K562 (cell line): ENCODE measurements at regions not wholly inside any gene's neighbourhood (a gene's known extent, or its start where the extent isn't known, plus 50 kb on each side); places are given as distances from the start of the nearest gene placed in this dataset.

ENCODE experiments used
- ATAC-seq: fragments of 200-7000 bp; cut with Tn5 transposase; 3 replicates; pipeline ENCODE4 v1.9.1; 2020; ENCODE audit warnings: moderate library complexity
- BruUV-seq: library from RNA; stranded (reverse); fragments of 400-500 nt; replicated peaks from 2 replicates; lab custom pipeline; 2021; lab: Mats Ljungman, UMichigan
- CTCF ChIA-PET: fragments of 300-600 bp; formaldehyde crosslinking; extraction: SDS; loops from one replicate; lab custom pipeline; 2021; ENCODE audit warnings: low intra/inter-chr PET ratio; lab: Yijun Ruan, JAX
- POLR2A ChIA-PET: fragments of 300-600, 350-650 bp; sonication (Branson Sonifier 250); formaldehyde crosslinking; extraction: SDS; loops from one replicate; lab custom pipeline; 2021; ENCODE audit warnings: antibody characterized with exemption, inconsistent platforms; lab: Yijun Ruan, JAX
- DNase-seq, 4 experiments: peaks; one replicate each; pipeline versions ENCODE4 v3.0.0 to v3.0.0-alpha.2; 2011 to 2018; ENCODE audit warnings: low spot score in 3 of 4, mixed read lengths in 3 of 4; ENCODE audit errors: extremely low read depth in 1 of 4
- FAIRE-seq: peaks from 2 replicates; lab custom pipeline; 2011; peaks lifted over from hg19 to GRCh38; lab: Jason Lieb, UNC
- H2AFZ ChIP-seq: 2 replicates; pipeline ENCODE4 v1.6.0; 2011; ENCODE audit warnings: low read depth, low read length, control low read depth, inconsistent platforms
- H3K27ac ChIP-seq: fragments of 200-600 bp; 3 replicates; pipeline ENCODE4 v1.8.0; 2011; ENCODE audit warnings: low read depth, mild to moderate bottlenecking, control low read depth, inconsistent platforms, low read length, moderate library complexity, mixed read lengths; ENCODE audit errors: extremely low read depth
- H3K27me3 ChIP-seq, 2 experiments: fragments of 300-600 bp in 1 of 2; 2 replicates in 1 of 2; 3 replicates in 1 of 2; pipeline versions ENCODE4 v1.6.0 to v1.8.0; 2011; ENCODE audit warnings: inconsistent platforms in 2 of 2, low read length in 2 of 2, mild to moderate bottlenecking in 1 of 2, mixed read lengths in 1 of 2, moderate library complexity in 1 of 2; ENCODE audit not compliant: control insufficient read depth in 2 of 2, insufficient read depth in 2 of 2
- H3K36me3 ChIP-seq: fragments of 300-600 bp; 3 replicates; pipeline ENCODE4 v1.8.0; 2011; ENCODE audit warnings: mild to moderate bottlenecking, low read length, inconsistent platforms; ENCODE audit not compliant: control insufficient read depth, insufficient read depth
- H3K4me1 ChIP-seq, 2 experiments: fragments of 200-600 bp in 1 of 2; replicated peaks in 1 of 2; 2 replicates in 1 of 2; 3 replicates in 1 of 2; pipeline versions ENCODE4 v1.5.1 to v1.8.0; 2011; ENCODE audit warnings: inconsistent platforms in 2 of 2, low read length in 2 of 2, mild to moderate bottlenecking in 1 of 2, mixed read lengths in 1 of 2, moderate library complexity in 1 of 2; ENCODE audit not compliant: control insufficient read depth in 2 of 2, insufficient read depth in 2 of 2
- H3K4me2 ChIP-seq: 2 replicates; pipeline ENCODE4 v1.6.1; 2011; ENCODE audit warnings: low read length, control low read depth, inconsistent platforms, mixed read lengths; ENCODE audit not compliant: insufficient read depth
- H3K4me3 ChIP-seq: fragments of 200-600 bp; sonication (generic), shearing (Covaris generic); 2 replicates; pipeline ENCODE4 v1.5.1; 2016; ENCODE audit warnings: control low read depth, inconsistent platforms
- H3K79me2 ChIP-seq: fragments of 200-600 bp; 3 replicates; pipeline ENCODE4 v1.8.0; 2011; ENCODE audit warnings: low read length, inconsistent platforms; ENCODE audit not compliant: control insufficient read depth, insufficient read depth
- H3K9ac ChIP-seq, 2 experiments: 2 replicates each; pipeline versions ENCODE4 v1.6.0 to v1.6.1; 2011; ENCODE audit warnings: low read depth in 2 of 2, low read length in 2 of 2, control low read depth in 1 of 2, inconsistent platforms in 1 of 2, mild to moderate bottlenecking in 1 of 2, mixed read lengths in 1 of 2; ENCODE audit not compliant: insufficient read depth in 1 of 2
- H3K9me1 ChIP-seq: one replicate; pipeline ENCODE4 v1.6.0; 2011; ENCODE audit warnings: inconsistent platforms, mild to moderate bottlenecking, low read length, moderate library complexity; ENCODE audit not compliant: control insufficient read depth, insufficient read depth
- H3K9me3 ChIP-seq: replicated peaks from 2 replicates; pipeline ENCODE4 v1.5.1; 2011; ENCODE audit warnings: low read depth, low read length, inconsistent platforms; ENCODE audit not compliant: control insufficient read depth, insufficient read depth
- H4K20me1 ChIP-seq: replicated peaks from 2 replicates; pipeline ENCODE4 v1.6.1; 2011; ENCODE audit warnings: low read length, inconsistent platforms, mixed read lengths; ENCODE audit not compliant: control insufficient read depth, insufficient read depth
- CAMTA2 ChIP-seq: fragments of 250-450 bp; sonication (Bioruptor Pico); conservative IDR thresholded peaks from 2 replicates; pipeline ENCODE4 v1.5.1; 2022
- COPS2 ChIP-seq: fragments of 450-650 bp; conservative IDR thresholded peaks from 2 replicates; pipeline ENCODE4 v1.6.1; 2016; ENCODE audit warnings: mild to moderate bottlenecking, moderate library complexity
- DIDO1 ChIP-seq: fragments of 450-650 bp; IDR thresholded peaks from 2 replicates; pipeline ENCODE4 v1.6.1; 2016; ENCODE audit warnings: low read depth, missing biosample characterization, missing genetic modification characterization
- DPF2 ChIP-seq: fragments of 450-650 bp; IDR thresholded peaks from 2 replicates; pipeline ENCODE4 v1.6.1; 2016
- GATAD2B ChIP-seq: fragments of 450-650 bp; IDR thresholded peaks from 2 replicates; pipeline ENCODE4 v1.6.1; 2017; ENCODE audit warnings: mild to moderate bottlenecking, borderline replicate concordance
- NFYB ChIP-seq: IDR thresholded peaks from 2 replicates; pipeline ENCODE4 v1.6.1; 2011; ENCODE audit warnings: mild to moderate bottlenecking, moderate library complexity; ENCODE audit not compliant: insufficient read length; ENCODE audit errors: extremely low read depth
- PHF21A ChIP-seq: fragments of 450-650 bp; IDR thresholded peaks from 2 replicates; pipeline ENCODE4 v1.6.1; 2017; ENCODE audit warnings: low read depth, borderline replicate concordance
- PHTF2 ChIP-seq: fragments of 250-450 bp; sonication (Bioruptor Pico); IDR thresholded peaks from 2 replicates; pipeline ENCODE4 v1.5.0; 2021; ENCODE audit warnings: mild to moderate bottlenecking
- POLR2AphosphoS5 ChIP-seq: IDR thresholded peaks from 2 replicates; pipeline ENCODE4 v1.6.1; 2011; ENCODE audit warnings: mild to moderate bottlenecking, low read depth, low read length, moderate library complexity; ENCODE audit not compliant: control insufficient read depth, insufficient read depth
- SNRNP70 ChIP-seq: fragments of 200-400 bp; formaldehyde crosslinking; optimal IDR thresholded peaks from 2 replicates; pipeline ENCODE3; 2017; ENCODE audit warnings: low read depth, low read length
- ZNF655 ChIP-seq: fragments of 250-450 bp; sonication (Bioruptor Pico); IDR thresholded peaks from 2 replicates; pipeline ENCODE4 v1.5.0; 2021
- ZNF668 ChIP-seq: fragments of 250-450 bp; sonication (Bioruptor Pico); IDR thresholded peaks from 2 replicates; pipeline ENCODE4 v1.8.0; 2022; ENCODE audit warnings: mild to moderate bottlenecking, inconsistent platforms
- WGBS: fragments of 100-300 bp; shearing (Covaris generic); methylation state at CpG from one replicate; pipeline ENCODE4 v1.1.6; 2016; ENCODE audit warnings: low coverage, mixed read lengths; ENCODE audit not compliant: insufficient coverage; ENCODE audit errors: missing lambda C conversion rate; 5-methylcytosine and 5-hydroxymethylcytosine counted together
- in situ Hi-C: fragments of 300-500 bp; cut with MboI; formaldehyde crosslinking; loops from 4 replicates; pipeline ENCODE4 v1.15.0; 2018; ENCODE audit warnings: inconsistent platforms, mixed read lengths
- intact Hi-C: fragments of 100-400 bp; cut with micrococcal nuclease; formaldehyde crosslinking; loops from 2 replicates; pipeline ENCODE4 v1.14.2; 2022

GRCh38 chr12:42737398-42737797, 147.9 kb upstream of the PRICKLE1 start:
- intact Hi-C loops = no loop called here
- Histone ChIP-seq H3K79me2 (no peaks in the 10 kb centered on the region), H3K27ac (no peak overlapping the region), H3K9me1 (no peaks in the 10 kb centered on the region), H3K27me3 (no peaks in the 10 kb centered on the region), H2AFZ (no peak overlapping the region), H4K20me1 (no peaks in the 10 kb centered on the region), H3K4me3 (no peak overlapping the region), H3K9me3 (no peaks in the 10 kb centered on the region), H3K36me3 (no peaks in the 10 kb centered on the region), H3K4me2 (no peak overlapping the region), H3K4me1 (no peaks in the 10 kb centered on the region), H3K9ac (no peak overlapping the region)
- 3% methylated on average over 3 of the region's 3 CpGs for WGBS
- CTCF ChIA-PET = no interaction called here
- in situ Hi-C loops = no loop called here
- POLR2A ChIA-PET = no interaction called here
- BruUV-seq = no TSS peak
- ATAC-seq (no peak), DNase-seq (no peak), FAIRE-seq (no peak)
- TF ChIP-seq SNRNP70 = no peak
- TF ChIP-seq POLR2AphosphoS5 = no peak
- no peak for TF ChIP-seq PHF21A
- no peak for TF ChIP-seq NFYB
- TF ChIP-seq ZNF668 (CRISPR knock-in tag) = no peak
- no peak for TF ChIP-seq PHTF2 (CRISPR knock-in tag)
- no peak for TF ChIP-seq DPF2
- TF ChIP-seq GATAD2B = no peak
- no peak for TF ChIP-seq COPS2
- TF ChIP-seq DIDO1 (tag) = no peak
- no peak for TF ChIP-seq ZNF655 (CRISPR knock-in tag)
- TF ChIP-seq CAMTA2 = no peak
